ENCODE measurements at regions not wholly inside any gene's neighbourhood (a gene's known extent, or its start where the extent isn't known, plus 50 kb on each side); places are given as distances from the start of the nearest gene placed in this dataset.

DNA sequence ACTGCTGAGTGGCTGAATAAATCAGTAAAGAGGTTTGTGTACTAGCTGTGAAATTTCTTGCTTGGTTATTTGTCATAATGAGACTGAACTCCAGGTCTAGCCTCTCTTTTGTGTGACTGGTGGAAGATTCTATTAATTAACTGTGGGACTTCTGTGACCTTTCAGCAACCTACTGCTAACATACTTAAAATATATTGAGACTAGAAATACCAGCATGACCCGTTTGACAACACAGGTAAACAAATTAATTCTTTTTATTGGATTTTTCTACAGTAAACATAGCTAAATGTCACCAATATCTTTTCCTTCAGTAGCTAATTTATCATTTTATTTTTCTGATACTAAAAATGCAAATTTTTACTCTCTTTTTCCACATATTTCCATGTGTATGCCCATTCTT, 390.4 kb upstream of the KCNN2 start:
- TF ChIP-seq, protein P1, sequence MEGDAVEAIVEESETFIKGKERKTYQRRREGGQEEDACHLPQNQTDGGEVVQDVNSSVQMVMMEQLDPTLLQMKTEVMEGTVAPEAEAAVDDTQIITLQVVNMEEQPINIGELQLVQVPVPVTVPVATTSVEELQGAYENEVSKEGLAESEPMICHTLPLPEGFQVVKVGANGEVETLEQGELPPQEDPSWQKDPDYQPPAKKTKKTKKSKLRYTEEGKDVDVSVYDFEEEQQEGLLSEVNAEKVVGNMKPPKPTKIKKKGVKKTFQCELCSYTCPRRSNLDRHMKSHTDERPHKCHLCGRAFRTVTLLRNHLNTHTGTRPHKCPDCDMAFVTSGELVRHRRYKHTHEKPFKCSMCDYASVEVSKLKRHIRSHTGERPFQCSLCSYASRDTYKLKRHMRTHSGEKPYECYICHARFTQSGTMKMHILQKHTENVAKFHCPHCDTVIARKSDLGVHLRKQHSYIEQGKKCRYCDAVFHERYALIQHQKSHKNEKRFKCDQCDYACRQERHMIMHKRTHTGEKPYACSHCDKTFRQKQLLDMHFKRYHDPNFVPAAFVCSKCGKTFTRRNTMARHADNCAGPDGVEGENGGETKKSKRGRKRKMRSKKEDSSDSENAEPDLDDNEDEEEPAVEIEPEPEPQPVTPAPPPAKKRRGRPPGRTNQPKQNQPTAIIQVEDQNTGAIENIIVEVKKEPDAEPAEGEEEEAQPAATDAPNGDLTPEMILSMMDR (IDR thresholded peaks at IDR 0.05): no peak
- H3K4me1 ChIP-seq: no peaks in the 10 kb centered on the region
- no peak overlapping the region for H3K4me3 ChIP-seq
- intact Hi-C loops (cut with DNase I): no loop called here
- H3K36me3 ChIP-seq: no peaks in the 10 kb centered on the region
- DNase-seq (no peak), ATAC-seq (no peak)
- no peaks in the 10 kb centered on the region for H3K9me3 ChIP-seq
- no peaks in the 10 kb centered on the region for H3K27me3 ChIP-seq
- H3K27ac ChIP-seq: no peak overlapping the region

DNA sequence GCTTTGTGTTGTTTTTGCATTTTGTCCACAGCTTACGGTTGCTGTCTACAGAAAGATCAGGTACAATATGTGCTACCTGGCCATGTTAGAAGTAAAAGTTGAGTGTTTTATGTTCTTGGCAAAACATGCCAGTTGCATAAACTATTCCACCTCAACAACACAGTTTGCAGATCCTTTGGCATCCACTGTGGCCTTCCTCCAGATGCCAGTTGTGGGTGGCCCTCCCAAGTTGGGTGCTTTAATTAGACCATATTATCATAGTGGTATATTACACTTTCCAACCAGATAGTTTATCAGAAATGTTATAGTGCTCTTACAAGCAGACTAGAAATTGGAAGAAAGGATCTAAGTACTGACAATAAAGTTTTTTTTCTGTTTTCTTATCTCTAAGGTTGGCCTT, 386.9 kb upstream of the KCNN2 start:
- TF ChIP-seq, protein P1 (IDR thresholded peaks at IDR 0.05): no peak
- ATAC-seq: no peak
- Histone ChIP-seq H3K4me1 (no peaks in the 10 kb centered on the region), H3K27ac (no peak overlapping the region), H3K36me3 (no peaks in the 10 kb centered on the region), H3K4me3 (no peak overlapping the region), H3K9me3 (no peaks in the 10 kb centered on the region), H3K27me3 (no peaks in the 10 kb centered on the region)
- intact Hi-C loops (cut with DNase I): no loop called here
- no peak for DNase-seq

DNA sequence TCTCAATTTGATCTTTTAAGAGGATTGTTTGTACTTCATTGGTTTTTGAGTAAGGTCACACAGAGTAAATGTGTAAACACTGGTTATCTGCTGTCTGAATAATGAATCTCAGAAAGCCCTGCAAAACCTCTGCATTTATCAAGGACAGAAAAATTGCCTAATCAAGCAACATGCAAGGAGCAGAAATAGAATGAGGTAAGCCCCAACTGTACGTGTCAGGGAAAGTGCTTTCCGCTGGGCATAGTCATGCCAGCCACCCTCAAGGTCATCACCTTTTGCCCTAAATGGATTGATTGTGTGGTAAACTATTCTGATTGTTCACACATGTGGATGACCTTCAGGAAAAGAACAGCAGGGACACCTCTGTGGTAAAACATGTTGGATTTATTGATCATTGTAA, 376.9 kb upstream of the KCNN2 start:
- no peak for DNase-seq
- Histone ChIP-seq H3K36me3 (no peaks in the 10 kb centered on the region), H3K9me3 (no peaks in the 10 kb centered on the region), H3K4me3 (no peak overlapping the region), H3K4me1 (no peaks in the 10 kb centered on the region), H3K27ac (no peak overlapping the region), H3K27me3 (no peaks in the 10 kb centered on the region)
- intact Hi-C loops (cut with DNase I): no loop called here
- TF ChIP-seq, protein P1 (IDR thresholded peaks at IDR 0.05): no peak
- ATAC-seq: no peak

DNA sequence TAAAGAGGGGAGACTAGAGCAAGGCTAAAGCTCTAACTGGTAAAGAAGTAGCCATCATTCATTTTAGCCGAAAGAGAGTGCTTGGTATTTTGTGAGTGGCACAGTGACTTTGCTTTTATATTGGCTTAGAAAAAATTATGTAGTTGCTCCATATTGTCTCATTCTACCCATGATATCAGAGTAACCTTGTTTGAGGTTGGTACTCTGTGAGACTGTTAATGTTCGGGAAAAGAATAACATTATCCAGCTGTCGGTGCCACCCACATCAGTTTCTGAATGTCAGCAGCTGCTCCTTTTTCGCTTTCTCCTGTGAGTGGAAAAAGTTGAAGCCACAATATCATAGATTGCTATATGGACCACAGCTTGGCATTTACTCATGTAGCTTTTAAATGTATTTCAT, 376.4 kb upstream of the KCNN2 start:
- TF ChIP-seq, protein P1 (IDR thresholded peaks at IDR 0.05): no peak
- Histone ChIP-seq H3K36me3 (no peaks in the 10 kb centered on the region), H3K4me3 (no peak overlapping the region), H3K4me1 (no peaks in the 10 kb centered on the region), H3K27ac (no peak overlapping the region), H3K27me3 (no peaks in the 10 kb centered on the region), H3K9me3 (no peaks in the 10 kb centered on the region)
- intact Hi-C loops (cut with DNase I): no loop called here
- ATAC-seq (no peak), DNase-seq (no peak)

DNA sequence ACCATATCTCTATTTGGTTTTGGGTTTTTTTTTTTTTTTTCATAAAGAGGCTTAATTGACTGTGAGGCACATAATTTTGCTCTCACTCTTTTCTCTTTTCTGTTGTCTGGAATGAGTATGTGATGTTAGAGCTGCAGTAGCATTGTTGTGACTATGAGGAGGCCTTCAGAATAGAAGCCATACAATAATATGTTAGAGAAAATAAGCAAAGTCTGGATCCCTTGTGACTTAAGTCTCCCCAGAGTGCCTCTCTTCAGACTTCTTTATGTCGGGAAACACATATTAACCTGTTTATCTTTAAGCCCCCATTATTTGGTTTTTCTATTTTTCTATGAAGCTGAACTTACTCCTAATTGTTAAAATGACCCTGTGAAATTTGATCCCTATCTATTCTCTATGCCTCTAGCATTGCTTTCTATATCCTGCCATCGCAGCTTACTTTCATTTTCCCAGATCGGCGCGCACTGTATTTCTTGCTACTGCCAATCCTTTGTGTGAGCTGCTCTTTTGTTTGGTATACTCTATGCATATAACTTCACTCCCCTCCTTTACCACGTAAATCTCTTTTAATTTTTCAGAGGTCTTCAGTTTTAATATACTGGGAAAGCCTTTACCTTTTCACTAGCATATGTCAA, 372.5 kb upstream of the KCNN2 start:
- ATAC-seq: no peak
- H3K27me3 ChIP-seq: no peaks in the 10 kb centered on the region
- intact Hi-C loops (cut with DNase I): no loop called here

More for the DNA sequence above, 372.5 kb upstream of the KCNN2 start:
- no peak overlapping the region for H3K4me3 ChIP-seq
- H3K4me1 ChIP-seq: no peaks in the 10 kb centered on the region
- DNase-seq: no peak
- no peaks in the 10 kb centered on the region for H3K9me3 ChIP-seq
- H3K27ac ChIP-seq: no peak overlapping the region
- H3K36me3 ChIP-seq: no peaks in the 10 kb centered on the region
- TF ChIP-seq, protein P1 (IDR thresholded peaks at IDR 0.05): no peak
